CD4-positive, alpha-beta T cell treated with Interleukin-21 for 1 hour (primary cell): ENCODE measurements at regions not wholly inside any gene's neighbourhood (a gene's known extent, or its start where the extent isn't known, plus 50 kb on each side); places are given as distances from the start of the nearest gene placed in this dataset.
"Not testable (repeated sequence)": the region's sequence is repeated elsewhere in the genome, so short reads cannot be mapped to it uniquely, and the experiment has no call there.

ENCODE experiments used
- DNase-seq: peaks from one replicate; pipeline ENCODE4 v3.0.0-alpha.2; 2020

DNA sequence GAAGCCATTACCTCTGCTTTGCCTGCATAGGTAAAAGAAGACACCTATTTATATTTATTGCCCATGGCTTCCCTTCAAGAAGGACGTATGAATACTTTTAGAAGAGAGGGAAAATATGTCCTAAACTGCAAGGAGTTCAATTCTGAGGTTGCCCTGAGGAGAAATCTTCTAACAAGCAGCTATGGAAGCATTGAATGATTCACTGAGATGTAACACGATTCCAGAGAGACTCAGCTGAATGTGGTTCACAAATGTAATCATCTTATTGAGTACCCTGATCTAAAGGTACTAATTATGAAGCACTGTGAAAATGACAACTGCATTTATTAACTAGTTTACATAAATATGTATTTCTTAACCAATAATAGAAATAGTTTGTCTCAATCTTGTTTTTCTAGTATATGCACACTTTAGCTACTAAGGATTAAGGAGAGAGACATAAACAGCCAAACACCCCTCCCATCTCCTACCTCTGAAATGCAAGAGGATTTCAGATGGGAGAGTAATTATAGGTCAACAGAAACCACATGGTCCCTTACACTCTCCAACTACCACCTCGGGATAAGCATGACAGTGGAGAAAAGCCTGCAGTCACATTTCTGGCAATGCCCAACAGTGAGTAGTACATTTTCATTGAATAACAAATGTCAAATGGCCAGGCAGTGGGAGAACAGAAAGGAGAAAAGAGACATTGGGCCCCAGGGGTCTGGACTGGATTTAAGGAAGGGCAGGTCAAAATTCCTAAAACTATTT, 506.2 kb upstream of the IL12A start:
- no peak for DNase-seq

DNA sequence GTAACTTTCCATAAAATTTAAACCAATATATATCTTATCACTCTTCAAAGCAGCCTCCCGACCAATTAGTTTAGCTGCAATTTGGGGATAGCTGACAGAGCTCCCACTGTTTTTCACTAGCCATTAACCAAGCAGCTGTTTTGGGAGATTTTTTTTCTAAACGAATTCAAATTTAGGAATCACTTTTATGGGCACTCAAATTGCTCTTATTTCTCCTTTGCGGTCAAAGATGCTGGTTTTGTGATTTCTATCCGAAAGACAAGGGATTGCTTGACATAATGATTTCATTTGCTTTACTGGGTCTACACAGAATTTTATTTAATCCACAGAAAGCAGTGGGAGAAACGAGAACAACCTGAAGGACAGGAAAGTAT, 505.7 kb upstream of the IL12A start:
- no peak for DNase-seq

DNA sequence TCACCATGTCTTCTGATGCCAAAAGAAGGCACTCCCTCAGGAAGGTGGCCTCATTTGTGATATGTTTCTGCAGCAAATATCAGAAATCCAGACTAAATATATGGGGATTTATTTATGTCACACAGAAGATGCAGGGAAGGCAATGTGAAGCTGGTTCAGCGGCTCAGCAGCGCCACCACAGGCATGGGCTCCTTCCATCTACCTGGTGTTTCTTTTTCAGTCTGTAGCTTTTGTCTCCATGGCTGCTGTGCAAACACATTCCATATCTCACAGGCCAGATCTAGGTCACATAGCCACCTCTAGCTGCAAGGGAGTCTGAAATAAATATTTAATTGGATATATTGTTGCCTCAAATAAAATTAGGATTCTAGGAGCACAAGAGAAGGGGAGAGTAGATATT, 502.1 kb upstream of the IL12A start:
- DNase-seq, result no peak

DNA sequence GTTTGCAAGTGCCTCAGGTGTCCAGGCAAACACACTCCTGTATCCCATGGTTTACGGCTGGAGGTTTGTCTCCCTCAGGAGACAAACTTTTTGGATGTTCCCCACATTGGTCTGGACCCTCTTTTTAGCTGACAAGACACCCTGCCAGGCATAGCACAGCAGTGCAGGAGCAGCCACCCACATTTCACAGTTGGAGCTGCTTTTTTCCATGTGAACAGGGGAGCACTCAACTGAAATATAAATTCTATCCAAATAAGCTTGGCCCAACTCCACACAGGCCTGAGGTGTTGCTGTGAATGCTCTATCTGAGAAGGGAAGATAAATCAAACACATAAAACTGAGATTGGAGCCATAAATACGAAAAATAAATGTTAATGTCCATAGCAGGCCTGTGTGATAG, 501.3 kb upstream of the IL12A start:
- DNase-seq, result no peak

DNA sequence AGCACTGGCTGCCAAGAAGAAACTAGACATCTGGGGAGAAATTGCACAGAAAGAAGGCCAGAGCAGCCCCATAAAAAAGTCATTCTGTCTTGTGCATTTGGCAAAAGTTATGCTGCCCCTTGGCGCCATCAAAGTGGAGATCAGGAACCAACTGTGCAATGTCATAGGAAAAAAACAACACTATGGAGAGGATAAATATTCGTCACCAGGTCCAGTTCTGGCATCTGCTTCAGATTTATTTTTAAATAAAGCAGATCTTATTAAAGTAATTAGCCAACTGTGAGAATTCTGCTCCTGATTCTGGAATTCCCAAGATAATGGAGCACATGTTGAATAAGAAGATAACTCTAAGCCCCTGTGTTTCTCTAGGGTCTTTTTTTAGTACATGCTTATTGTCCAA, 500.0 kb upstream of the IL12A start:
- DNase-seq, result no peak

DNA sequence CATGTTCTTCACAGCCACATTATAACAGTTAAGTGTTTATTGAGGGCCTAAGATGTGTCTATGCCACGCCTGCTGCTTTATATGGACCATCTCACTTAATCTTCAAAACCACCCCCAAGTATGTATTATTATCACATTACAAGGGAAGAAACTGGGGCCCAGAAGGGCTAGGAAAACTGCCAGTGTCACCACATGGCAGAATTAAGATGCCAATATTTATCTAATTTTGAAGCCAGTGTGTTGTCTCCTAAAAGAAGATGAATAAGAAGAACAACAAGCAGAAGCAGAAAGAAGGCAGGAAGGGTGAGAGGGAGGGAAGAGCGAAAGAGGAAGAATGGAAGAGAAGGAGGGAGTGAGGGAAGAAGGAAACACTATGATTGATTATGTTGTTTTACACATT, 491.3 kb upstream of the IL12A start:
- no peak for DNase-seq

DNA sequence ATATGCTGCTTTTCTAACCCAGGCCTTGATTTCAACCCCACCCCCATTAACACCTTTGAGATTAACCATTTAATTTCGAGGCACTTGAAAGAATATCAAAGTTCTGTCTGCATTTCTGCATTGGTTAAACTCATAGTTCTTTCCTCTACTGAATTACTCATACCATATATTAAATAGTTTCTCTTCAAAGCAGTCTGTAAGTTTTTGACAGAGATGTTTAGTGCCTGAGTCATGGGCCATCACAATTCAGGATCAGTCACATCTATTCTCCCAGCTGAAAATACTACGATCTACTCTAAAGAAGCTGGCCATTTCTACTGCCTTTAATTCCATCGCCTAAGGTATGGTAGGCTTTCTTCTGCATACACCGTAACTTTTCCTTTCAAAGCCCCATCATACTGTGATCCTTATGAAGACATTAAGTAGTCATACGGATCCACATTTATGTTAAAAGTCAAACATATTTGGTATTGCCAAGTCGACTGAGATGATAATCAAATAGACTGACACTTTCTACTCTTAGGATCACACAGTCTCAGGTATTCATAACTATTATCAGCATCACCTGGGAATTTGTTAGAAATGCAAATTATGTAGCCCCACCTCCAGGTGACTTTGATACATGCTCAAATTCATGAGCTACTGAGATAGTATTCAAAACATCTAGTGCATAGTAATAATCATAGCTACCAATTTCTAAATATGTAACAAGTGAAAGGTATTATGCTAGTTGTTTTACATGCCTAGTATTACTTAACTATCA, 489.4 kb upstream of the IL12A start:
- DNase-seq, result no peak

DNA sequence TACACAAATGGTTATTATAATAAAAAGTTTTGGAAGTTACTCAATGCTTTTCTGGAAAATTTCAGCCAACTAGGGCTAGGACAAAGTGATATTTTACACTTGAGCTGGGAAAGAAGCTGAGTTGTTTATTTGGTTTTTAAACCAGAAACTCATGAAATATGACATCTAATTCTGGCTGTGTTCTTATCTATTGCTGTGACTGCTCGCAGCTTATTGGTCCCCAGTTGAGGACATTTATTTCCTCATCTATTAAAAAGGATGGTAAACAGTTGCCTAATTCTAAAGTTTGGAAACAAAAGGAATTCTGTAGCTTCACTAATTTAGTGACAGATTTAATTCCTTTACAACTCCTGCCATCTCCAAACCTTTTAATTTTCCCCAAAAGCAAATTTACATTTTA, 487.6 kb upstream of the IL12A start:
- DNase-seq, result no peak

DNA sequence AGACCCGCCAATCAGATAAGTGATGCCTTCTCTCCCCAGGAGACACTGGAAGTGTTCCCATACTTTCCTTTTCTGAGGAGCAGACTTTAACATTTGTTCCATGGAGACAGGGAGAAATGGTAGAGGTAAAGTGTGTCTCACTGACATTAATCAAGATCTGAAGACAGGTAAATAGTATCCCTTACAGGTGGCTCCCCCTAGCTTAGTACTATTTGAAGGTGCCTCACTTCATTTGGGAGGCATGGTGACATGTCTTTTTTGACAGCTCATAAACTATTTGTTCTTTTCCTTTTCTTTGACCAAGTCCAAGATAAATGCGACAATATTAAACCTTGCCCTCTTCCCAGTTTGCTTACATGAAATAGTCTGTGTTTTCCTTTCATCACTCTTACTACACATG, 485.6 kb upstream of the IL12A start:
- DNase-seq, result no peak

DNA sequence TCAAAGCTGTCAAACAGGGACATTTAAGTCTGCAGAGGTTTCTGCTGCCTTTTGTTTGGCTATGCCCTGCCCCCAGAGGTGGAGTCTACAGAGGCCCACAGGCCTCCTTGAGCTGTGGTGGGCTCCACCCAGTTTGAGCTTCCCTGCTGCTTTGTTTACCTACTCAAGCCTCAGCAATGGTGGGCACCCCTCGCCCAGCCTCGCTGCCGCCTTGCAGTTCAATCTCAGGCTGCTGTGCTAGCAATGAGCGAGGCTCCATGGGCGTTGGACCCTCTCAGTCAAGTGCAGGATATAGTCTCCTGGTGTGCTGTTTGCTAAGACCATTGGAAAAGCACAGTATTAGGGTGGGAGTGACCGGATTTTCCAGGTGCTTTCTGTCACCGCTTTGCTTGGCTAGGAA, 477.6 kb upstream of the IL12A start:
- not testable (repeated sequence) for DNase-seq

DNA sequence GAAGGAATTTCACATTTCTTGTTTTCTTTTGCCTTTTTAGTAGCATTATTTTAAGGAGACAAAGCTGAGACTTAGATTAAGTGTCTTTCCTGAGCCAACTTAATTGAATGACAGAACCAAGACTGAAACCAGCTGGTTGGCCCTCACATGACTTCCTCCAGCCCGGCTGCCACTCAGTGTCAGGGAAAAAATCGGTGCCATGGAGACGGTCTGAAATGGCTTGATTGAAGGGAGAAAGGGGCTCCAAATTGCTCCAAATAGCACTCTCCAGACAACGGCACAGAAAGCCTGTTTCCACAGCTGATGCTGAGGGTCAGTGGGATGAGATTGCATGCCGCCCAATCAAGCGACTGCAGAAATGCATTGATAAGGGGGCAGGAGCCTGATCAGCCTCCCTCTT, 475.2 kb upstream of the IL12A start:
- DNase-seq, result no peak

DNA sequence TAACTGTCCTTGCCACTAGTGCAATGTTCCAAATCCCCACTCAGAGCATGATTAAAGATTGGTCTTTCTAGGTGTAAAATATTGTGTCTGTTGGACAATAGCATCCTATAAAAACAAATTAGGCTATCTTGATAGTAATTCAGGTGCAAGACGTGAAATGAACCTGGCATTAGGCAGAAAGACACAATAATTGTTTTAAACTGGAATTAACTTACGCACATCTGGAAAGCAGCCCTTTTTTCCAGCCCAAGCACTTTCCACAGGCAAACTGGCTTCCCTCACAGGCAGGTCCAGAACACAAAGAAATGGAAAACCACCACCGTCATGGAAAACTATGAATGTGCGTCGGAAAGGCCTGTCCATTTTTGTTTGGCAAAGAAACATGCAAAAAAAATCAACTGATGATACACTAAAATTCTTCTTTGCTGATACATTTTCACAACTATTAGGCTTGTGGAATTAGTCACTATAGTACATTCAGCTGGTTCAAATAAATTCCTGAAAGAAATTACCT, 474.7 kb upstream of the IL12A start:
- DNase-seq, result no peak

DNA sequence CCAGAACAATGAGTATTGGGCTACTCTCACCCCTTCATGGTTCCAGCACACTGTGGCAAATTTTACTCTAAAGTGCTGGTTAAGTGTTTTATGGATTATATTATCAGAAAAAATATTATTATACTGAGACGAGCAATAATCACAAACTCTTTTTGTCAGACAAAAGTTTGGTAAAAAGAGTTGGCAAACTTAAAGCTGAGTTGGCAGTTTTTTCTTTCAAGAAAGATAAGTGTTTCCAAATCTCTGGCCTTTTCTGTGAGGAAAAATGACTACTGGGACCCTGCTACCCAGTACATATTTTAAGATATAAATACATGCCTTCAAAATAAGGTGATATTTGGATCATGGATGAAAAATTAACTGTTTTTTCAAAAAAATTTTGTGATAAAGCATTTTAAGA, 471.5 kb upstream of the IL12A start:
- DNase-seq, result no peak

DNA sequence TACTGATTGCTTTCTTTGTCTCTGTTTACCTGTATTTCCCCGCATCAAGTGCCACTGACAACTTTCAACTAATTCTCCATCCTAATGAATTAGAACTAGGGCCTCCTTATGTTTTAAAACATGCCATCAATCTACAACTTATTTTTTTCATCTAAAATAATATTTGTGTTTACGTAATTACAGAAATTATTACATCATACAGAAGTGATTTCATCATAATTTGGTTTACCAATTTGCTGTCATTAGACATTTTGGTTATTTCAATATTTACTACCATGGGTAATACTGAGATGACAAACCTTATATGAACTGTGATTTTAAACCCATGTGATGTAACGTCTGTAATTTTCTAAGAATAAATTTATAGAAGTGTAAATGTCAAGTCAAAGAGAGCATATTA, 468.0 kb upstream of the IL12A start:
- no peak for DNase-seq

DNA sequence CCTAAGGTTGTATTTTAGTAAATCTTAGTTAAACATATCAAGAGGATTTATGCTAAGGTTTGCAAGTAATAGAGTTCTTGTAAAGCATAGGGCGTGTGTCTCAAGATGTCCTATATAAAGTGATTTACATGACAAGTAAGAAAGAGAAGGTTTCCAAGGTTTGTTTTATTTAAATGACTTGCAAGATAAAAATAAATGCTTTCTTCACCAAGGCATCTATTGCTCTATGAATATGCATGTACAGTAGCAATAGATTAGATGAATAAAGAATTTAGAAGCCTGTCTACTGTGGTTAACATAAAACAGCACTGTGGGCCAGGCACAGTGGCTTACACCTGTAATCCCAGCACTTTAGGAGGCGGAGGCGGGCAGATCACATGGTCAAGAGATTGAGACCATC, 466.4 kb upstream of the IL12A start:
- no peak for DNase-seq

DNA sequence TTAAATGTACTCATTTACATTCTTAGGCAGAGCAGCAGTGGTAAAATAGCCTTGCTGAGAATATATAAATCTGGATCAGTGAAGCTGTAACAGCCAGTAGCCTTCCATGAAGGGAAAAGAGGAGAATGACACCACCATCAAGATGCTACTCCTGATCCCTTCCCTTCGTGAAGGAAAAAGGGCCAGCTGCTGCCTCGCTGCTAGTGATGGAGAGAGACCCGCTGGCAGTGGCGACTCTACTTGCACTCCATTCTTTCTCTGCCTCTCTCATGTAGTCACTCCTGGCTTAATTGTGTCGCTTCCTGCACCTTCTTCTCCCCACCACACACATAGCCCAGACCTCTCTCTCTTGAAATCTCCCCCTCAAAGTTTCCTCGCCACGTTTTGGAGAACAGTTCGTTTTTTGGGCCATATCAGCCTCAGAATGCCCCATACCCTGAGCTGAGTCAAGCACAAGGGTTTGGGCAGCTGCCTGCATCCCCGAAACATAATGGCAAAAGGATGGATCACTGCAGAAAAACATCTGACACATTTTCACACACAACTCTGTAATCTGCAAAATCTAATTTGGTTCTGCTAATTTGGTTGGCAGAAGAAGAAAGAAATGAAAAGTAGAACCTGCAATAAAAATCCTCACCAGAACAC, 460.3 kb upstream of the IL12A start:
- no peak for DNase-seq

DNA sequence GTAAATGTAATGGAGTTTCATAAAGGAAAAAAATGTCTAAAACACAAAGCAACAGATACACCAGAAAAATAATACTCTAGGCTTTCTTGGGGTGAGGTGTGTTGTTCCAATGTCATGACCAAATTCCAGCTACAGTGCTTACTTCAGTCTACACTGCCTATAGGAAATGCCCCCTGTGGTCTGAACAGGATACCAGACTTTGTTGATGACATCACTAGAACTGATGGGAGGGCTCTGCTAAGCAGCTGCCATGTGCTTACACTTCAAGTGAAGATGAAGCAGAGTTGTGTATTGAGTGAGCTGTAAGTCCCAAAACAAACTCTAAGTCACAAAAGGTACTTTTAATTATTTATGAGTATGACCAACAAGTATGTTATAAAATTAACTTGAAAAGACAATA, 456.1 kb upstream of the IL12A start:
- no peak for DNase-seq

DNA sequence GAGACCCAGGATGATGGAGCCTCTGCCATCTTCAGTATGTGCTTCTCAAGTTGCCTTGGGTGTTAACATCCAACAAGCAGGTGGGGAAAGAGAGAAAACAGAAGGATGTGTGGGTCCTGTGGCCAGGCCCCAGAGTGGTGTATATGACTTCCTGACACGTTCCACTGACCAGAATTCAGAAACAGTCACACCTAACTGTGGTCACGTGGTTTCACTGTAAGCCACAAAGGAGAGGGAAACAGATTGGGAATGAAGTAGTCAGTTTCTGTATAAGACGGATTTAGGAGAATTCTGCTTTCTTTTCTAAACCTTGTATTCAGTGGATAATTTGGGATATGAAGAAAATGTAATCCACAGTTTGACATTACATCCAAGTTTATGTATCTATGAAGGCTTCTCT, 454.1 kb upstream of the IL12A start:
- DNase-seq, result no peak

DNA sequence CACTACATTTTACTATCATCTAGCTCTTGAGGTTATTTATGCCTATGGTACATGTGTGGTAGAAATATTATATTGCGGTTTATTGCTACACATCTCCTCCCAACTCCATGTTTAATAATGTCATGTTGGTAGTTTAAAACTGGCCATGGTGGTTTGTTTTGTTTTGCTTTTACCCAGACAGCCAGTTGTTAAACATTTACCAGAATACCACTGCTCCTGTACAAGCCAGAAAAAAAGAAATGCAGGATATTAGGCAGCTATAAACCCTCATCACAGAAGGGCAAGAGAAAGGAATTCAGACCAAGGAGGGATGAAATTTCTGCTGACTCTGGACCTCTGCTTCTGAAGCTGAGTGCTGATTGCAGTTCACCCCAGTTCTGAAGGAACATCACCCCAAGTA, 451.8 kb upstream of the IL12A start:
- DNase-seq, result no peak

DNA sequence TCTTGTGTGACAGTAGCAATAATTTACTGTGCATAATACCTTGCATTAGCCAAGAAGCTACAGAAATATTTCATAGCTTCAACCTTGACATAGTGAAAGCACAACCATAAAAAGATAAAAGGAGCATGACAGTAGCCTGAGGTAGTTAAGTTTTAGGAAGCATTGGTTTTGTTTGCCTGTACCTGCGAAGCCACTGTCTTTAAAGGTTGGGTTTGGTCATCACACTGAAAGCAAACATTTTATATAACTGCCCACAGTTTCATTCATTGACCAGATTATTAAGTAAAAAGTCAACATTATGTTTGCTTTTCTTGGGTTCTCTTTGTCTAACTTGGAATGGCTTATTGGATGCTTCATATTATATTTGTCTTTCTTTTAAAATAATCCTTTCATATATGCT, 450.1 kb upstream of the IL12A start:
- no peak for DNase-seq

DNA sequence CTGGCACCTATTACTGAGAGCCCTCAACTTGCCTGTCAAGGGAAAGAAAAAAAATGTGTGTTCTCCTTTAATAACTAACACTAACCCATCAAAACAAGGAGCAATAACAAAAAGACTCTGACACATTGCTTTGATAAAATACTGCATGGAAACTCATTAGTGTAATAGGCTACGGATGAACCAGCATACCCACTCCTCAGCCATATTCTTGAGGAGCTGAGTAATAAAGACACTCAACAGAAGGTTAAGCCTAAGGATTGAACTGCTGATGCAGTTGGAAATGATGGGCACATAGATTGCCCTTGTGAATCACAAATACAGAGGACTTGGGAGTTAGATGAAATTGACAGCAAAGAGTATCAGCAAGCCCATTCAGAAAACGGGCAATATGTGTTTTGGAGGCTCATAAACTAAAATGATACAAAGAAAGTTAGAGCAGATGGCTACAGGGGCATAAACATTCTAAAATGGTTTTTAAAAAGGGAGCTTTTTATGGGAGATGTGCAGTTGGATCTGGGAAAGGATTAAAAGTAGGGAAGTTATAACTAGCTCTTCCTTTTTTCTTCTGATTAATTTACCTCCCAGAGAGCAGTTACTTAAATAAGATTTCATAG, 447.6 kb upstream of the IL12A start:
- no peak for DNase-seq

DNA sequence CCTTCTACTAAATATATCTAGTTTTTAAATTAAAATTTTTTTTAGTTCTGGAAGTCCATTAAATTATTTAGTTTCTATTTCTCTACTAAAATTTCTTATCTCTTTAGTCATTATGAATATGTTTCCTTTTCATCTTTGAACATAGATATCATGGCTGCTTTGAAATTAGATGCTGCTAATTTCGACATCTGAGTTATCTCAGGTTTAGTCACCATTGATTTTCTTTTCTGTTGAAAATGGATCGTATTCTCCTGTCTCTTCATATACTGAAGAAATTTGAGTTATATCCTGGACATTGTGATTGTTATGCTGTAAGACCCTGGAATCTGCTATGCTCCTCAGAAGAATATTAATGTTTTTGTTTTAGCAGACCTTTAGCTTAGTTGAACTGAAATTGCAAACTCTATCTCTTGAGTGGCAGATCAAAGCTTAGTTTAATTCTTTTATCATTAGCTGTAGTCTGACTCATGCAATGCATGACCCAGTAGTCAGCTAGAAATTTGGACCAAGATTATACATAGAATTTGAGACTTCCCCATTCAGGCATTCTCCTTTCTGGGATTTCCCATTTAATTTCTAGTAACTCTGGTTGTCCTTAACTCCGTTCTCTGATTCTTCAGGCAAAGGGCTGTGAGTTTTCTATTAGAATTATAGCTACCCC, 439.8 kb upstream of the IL12A start:
- no peak for DNase-seq

DNA sequence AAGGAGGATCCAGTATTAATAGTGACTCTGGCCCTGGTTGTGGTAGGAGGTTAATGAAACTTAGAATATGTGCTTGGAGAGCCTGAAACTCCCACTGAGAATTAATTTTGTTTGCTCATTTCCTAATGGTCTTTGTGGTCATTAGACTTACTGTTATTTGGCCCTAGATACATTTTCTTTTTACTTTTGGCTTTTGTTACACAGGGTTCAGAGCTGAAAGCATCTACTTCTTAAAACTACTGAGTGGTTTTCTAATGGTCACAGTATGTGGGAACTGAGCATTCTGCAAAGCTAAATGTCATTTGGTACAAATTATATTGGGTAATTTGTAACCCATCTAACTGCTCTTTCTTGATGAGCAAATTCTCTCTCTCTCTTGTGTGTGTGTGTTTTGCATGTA, 433.4 kb upstream of the IL12A start:
- DNase-seq, result no peak
